Activated CD8-positive, alpha-beta memory T cell treated with anti-CD3 and anti-CD28 coated beads, Interleukin-2, amount 50 U/mL, for 4 hours (primary cell): ENCODE measurements at regions not wholly inside any gene's neighbourhood (a gene's known extent, or its start where the extent isn't known, plus 50 kb on each side); places are given as distances from the start of the nearest gene placed in this dataset.
"Not testable (repeated sequence)": the region's sequence is repeated elsewhere in the genome, so short reads cannot be mapped to it uniquely, and the experiment has no call there.

ENCODE experiments used
- DNase-seq: peaks from one replicate; pipeline ENCODE4 v3.0.0-alpha.2; 2020

GRCh38 chr7:101712652-101713051 lies 83.6 kb upstream of the MYL10 start:
- no peak for DNase-seq

- no peak for DNase-seq
These were observed 85.0 kb upstream of the MYL10 start for GRCh38 chr7:101714097-101714496.

DNA sequence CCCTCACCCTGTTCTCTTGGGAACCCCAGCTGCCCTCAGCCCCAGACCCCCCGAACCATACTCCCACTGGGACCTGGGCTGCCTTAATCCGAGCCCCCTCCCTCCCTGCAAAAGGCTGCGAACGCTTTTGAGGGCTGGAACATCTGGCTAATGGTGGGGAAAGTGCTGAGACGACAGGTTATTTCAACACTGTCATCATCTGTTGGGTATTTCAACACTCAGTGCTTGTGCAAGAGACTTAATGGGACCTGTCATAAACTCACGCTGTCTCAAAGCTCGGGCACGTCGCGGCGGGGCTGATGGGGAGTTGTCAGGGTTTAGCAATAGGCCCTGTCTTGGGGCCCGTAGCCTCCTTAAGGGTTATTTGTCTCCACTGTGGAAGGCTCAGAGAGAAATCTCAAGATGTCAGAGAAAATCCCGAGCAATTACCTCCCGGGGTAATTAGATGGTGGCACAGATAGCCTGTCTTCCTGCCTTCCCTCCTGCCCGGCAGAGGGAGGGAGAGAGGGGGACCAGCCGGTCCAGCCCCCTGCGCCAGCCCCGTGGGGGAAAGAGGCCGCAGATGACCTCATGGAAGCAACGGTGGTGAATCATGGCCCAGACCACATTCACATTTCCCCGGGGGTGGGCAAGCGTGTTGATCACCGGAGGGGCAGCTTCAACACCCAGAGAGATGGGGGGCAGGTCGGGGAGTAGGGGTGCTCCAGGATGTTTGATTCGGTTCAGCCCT lies 88.7 kb upstream of the MYL10 start:
- DNase-seq, result no peak

GRCh38 chr7:101718363-101719122 lies 89.4 kb upstream of the MYL10 start:
- no peak for DNase-seq

DNA sequence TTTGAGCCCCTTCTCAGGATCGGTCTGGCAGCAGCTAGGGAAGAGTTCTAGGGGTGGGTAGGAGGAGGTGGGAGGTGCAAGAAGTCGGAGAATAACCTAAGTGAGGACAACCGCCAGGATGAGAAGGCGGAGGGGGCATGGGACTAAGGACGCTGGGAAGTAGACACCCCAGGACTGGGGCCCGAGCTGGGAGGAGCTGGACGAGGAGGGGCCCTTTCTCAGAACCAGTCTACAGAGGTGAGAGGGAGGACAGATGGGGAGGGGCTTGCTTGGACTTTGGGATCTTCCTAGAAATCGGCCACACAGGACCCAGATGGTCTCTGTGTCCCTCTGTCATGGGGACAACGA lies 90.0 kb upstream of the MYL10 start:
- no peak for DNase-seq

DNA sequence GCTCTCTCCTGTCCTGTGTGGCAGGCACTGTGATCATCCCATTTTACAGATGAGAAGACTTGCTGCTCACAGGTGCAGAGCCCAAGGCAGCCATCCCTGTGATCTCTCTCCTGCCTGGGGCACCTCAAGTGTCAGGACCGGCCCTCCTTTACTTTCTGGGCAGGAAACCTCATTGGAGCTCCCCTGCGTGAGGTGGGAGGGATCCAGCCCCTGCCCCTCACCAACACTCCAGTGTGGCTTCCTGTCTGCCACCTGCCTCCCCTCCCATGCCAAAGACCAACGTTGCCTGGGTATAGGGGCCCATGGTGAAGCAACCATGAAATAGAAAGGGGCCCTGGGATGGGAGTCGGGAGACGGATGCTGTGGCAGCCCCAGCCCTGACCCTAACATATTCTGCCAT lies 91.2 kb upstream of the MYL10 start:
- DNase-seq, result no peak

- no peak for DNase-seq
These were observed 93.2 kb upstream of the MYL10 start for GRCh38 chr7:101722247-101722646.

- no peak for DNase-seq
These were observed 93.6 kb upstream of the CUX1 start for GRCh38 chr7:101723835-101724234.

- DNase-seq, result no peak
These were observed 92.5 kb upstream of the CUX1 start for GRCh38 chr7:101724957-101725356.

DNA sequence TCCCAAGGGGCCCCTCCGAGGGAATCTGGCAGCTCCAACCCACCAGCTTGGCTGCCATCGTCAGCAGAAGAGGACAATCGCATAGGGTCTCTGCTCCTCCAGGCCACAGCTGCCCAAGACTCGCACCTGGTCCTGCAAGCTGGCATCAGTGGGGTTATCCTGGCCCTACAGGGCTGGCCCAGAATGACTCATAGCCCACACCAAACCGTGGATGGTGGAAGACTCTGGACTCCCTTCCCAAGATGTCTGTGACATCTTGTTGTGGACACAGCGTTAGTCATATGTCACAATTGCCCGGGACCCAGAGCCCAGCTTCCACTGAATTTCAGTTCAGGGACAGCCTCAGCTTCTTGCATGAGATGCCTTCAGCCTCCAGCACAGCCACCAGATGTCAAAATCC lies 91.5 kb upstream of the CUX1 start:
- no peak for DNase-seq

- DNase-seq, result no peak
These were observed 90.2 kb upstream of the CUX1 start for GRCh38 chr7:101727184-101727583.

DNA sequence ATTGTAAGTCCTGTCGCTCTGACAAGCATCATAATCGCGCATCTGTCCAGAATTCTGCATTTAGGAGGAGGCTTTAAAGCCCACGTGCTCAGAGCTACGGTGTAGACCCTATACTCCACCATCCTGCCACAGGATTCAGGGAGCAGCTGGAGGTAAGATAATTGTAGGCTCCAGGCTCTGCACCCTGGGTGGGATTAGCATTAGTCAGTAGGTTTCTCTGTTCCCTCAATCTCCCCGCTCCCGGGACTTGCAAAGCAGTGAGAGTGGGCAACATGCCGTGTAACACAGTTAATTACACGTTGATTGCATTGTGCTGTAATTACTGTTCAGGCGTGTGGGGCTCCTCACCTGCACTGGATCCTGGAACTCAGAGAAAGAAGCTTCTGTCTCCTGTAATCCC lies 89.3 kb upstream of the CUX1 start:
- no peak for DNase-seq

DNA sequence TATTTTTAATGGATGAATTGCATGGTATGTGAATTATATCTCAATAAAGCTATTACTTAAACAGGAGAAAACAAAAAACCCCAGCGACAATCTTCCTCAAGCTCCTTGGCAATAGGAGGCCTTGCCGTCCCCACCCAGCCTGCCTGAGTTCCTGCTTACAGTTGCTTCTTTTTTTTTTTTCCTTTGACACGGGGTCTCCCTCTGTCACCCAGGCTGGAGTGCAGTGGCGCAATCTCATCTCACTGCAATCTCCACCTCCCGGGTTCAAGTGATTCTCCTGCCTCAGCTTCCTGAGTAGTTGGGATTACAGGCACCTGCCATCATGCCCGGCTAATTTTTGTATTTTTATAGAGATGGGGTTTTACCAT lies 88.6 kb upstream of the CUX1 start:
- not testable (repeated sequence) for DNase-seq

GRCh38 chr7:101729241-101729883 lies 88.1 kb upstream of the CUX1 start:
- DNase-seq, result no peak

DNA sequence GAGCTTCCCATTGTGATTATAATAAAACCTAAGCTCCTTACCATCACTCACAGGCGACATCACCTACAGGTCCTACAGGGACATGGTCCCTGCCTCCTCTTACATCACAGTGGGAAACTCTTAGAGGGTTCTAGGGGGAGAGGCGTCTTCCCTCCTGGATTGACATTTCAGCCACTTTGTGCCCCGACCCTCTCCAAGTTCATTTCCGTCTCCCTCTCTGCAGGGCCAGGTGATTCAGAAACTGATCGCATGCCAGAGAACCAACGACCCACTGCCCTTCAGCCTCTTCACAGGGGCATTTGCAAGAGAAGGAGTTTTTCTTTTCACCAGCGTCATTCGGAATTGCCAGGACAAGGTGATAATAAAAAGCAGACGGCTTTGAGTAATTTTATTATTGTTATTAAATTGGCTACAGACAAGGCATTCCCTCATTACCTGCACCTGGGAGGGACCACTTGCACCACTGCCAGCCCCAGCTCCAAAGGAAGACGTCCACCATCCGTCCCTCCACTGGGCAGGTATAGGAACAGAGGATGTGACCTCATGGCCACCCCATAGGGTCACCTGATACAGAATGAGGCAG lies 85.8 kb upstream of the CUX1 start:
- DNase-seq, result no peak

GRCh38 chr7:101733713-101734475 lies 83.5 kb upstream of the CUX1 start:
- DNase-seq, result no peak

- no peak for DNase-seq
These were observed 81.3 kb upstream of the CUX1 start for GRCh38 chr7:101736084-101736483.

DNA sequence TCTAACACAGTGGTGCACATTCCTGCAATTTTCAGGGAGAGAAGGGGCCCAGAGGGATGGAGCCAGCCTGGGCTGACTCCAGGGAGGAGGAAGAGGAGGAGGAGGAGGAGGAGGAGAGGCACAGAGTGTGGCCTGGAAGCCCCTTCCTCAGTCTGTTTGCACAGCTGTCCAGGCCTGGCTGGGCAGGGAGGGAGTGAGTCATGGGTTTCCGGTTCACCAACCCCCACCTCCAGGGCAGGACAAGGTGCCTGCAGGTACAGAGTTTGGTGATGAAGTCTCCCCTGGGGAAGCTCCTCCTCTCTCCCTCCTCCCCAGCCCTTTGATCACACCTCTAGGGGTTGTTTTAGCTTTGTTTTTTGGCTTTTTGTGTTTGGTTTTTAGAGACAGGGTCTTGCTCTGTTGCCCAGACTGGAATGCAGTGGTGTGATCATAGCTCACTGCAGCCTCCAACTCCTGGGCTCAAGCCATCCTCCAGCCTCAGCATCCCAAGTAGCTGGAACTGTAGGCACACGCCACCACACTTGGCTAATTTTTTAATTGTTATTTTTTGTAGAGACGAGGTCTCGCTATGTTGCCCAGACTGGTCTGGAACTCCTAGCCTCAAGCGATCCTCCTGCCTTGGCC lies 77.5 kb upstream of the CUX1 start:
- DNase-seq, result no peak

DNA sequence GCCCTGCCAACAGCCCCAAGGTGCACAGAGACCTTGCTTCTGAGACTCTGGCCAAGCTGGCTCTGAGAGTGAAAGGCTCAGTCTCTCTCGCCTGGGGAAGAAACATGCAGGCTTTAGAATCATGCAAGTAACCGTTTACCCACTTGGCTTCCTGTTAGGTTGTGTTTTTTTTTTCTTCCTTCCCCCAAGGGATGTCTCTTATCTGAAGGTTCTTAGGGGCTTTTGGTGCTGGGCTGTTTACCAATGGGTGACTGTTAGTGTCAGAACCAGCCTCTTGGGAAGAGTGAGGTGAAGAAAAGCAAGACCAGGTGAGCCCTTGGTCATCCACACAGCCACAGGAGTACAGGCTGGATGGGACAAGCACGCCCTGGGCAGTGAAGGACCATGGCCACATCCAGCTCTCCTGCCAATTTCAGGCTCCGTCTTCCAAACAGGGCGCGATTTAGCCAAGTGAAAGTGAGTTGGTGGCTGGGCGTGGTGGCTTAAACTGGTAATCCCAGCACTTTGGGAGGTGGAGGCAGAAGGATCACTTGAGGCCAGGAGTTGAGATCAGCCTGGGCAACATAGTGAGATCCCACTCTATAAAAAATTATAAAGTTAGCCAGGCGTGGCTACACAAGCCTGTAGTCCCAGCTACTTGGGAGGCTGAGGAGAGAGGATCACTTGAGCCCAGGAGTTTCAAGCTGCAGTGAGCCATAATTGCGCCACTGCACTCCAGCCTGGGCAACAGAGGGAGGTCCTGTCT lies 76.3 kb upstream of the CUX1 start:
- DNase-seq, result no peak

- DNase-seq, result peak; percentile 66
These were observed 74.0 kb upstream of the CUX1 start for GRCh38 chr7:101743241-101743994.

DNA sequence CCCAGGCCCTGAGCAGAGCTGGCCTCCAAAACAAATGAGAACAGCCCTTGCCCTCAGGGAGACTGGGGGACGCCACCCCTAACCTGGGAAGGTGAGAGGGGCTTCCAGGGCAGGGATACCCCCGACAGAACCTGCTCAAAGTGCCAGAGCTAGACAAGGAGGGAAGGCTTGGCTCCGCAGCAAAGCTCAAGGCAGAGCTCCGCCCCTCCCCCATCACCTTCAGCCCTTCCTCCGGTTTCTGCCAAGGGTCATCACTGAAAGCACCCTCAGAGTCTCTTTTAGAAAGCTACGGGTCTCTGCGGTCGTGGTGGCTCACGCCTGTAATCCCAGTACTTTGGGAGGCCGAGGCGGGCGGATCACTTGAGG lies 73.4 kb upstream of the CUX1 start:
- DNase-seq, result no peak
